ENCODE measurements at regions not wholly inside any gene's neighbourhood (a gene's known extent, or its start where the extent isn't known, plus 50 kb on each side); places are given as distances from the start of the nearest gene placed in this dataset.

DNA sequence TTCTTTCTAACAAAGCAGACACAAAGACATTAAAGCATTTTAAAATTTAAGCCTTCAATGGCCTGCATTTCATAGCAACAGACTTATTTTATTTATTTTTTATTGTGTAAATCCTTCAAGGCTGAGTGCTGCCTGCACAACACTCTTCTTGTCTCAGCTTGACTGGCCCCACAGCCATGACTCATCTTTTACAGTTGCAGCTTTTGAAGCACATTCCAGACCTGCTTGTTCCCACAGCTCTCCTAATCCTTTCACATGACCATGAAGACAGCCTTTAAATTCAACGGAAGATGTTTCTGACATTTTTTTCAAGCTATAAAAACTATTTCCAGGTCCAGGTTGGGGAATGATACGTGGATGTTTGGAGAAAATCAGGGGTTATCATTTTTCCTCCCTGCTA, 276.9 kb upstream of the TACR3 start:
- TF ChIP-seq POLR2AphosphoS5 (IDR thresholded peaks at IDR 0.05) (no peak), POLR2A (IDR thresholded peaks at IDR 0.05) (no peak)
- TF ChIP-seq, protein P1, sequence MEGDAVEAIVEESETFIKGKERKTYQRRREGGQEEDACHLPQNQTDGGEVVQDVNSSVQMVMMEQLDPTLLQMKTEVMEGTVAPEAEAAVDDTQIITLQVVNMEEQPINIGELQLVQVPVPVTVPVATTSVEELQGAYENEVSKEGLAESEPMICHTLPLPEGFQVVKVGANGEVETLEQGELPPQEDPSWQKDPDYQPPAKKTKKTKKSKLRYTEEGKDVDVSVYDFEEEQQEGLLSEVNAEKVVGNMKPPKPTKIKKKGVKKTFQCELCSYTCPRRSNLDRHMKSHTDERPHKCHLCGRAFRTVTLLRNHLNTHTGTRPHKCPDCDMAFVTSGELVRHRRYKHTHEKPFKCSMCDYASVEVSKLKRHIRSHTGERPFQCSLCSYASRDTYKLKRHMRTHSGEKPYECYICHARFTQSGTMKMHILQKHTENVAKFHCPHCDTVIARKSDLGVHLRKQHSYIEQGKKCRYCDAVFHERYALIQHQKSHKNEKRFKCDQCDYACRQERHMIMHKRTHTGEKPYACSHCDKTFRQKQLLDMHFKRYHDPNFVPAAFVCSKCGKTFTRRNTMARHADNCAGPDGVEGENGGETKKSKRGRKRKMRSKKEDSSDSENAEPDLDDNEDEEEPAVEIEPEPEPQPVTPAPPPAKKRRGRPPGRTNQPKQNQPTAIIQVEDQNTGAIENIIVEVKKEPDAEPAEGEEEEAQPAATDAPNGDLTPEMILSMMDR (IDR thresholded peaks at IDR 0.05 in 8 of 11, conservative IDR thresholded peaks at IDR 0.05 in 3 of 11) = no peak
- no peak overlapping the region for H3K4me3 ChIP-seq
- intact Hi-C loops (cut with DNase I; ENCODE audit: low total_unique reads) = no loop called here
- DNase-seq = no peak
- peaks cover under 1 to 32% (median 21%) of the 10 kb centered on the region in 8 donors for H3K9me3 ChIP-seq
- H3K4me1 ChIP-seq = no peaks in the 10 kb centered on the region
- 34 to 45% (median 37%) methylated on average over 2 of the region's 2 CpGs for WGBS, 5 donors
- no peaks in the 10 kb centered on the region for H3K36me3 ChIP-seq
- H3K27me3 ChIP-seq (replicated peaks in 1 of 7) = no peaks in the 10 kb centered on the region
- no peak overlapping the region for H3K27ac ChIP-seq

DNA sequence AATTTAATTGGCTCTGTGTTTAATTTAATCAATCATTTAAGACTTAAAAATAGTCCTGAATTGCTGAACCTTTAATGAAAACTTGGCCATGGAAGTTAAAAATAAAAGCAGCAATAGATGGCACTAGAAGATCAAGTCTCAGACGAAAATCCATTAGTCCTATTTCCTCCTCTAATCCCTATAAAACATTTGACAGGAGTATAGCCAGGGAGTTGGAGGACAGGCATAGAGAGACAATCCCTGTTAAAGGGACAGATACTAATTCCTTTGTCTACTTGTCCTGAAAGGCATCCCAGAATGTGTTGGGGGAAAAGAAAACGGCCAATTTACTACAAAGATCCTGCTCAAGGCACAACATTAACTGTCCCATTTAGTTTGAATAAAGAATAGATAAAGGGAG, 276.3 kb upstream of the TACR3 start:
- intact Hi-C loops (cut with DNase I; ENCODE audit: low total_unique reads) = no loop called here
- Histone ChIP-seq H3K27ac (no peak overlapping the region), H3K9me3 (peaks cover 5 to 32% (median 21%) of the 10 kb centered on the region in 8 donors), H3K4me3 (no peak overlapping the region), H3K4me1 (no peaks in the 10 kb centered on the region), H3K27me3 (replicated peaks in 1 of 7) (no peaks in the 10 kb centered on the region), H3K36me3 (no peaks in the 10 kb centered on the region)
- 30 to 48% (median 39%) methylated on average over 2 of the region's 2 CpGs for WGBS, 5 donors
- no peak for TF ChIP-seq POLR2A (IDR thresholded peaks at IDR 0.05)
- TF ChIP-seq POLR2AphosphoS5 (IDR thresholded peaks at IDR 0.05) = no peak
- TF ChIP-seq, protein P1 (IDR thresholded peaks at IDR 0.05 in 8 of 11, conservative IDR thresholded peaks at IDR 0.05 in 3 of 11) = no peak
- no peak for DNase-seq

DNA sequence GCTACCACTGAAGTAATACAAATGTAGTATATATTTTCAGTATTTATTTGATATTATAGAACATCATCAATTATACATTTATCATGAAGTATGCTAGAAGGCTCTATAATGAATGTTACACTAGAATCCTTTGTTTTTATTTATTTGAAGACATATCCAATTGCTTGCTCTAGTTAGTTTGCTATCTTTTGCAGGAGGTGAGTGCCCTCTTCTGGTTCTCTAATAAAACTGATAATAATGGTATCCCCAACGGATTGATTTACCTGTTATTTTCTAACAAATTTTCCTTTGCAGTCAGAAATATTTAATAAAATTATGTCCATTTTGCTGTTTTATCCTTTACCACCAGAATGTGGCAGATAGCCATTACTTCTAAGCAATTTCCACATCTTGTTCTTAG, 274.3 kb upstream of the TACR3 start:
- 8 to 33% (median 17%) methylated on average over 1 of the region's 1 CpG for WGBS, 5 donors
- TF ChIP-seq POLR2A (IDR thresholded peaks at IDR 0.05) (no peak), POLR2AphosphoS5 (IDR thresholded peaks at IDR 0.05) (no peak)
- TF ChIP-seq, protein P1 (IDR thresholded peaks at IDR 0.05 in 8 of 11, conservative IDR thresholded peaks at IDR 0.05 in 3 of 11) = no peak
- Histone ChIP-seq H3K36me3 (no peaks in the 10 kb centered on the region), H3K27me3 (replicated peaks in 1 of 7) (no peaks in the 10 kb centered on the region), H3K4me1 (no peaks in the 10 kb centered on the region), H3K9me3 (peaks cover 5 to 33% (median 24%) of the 10 kb centered on the region in 8 donors), H3K4me3 (no peak overlapping the region), H3K27ac (no peak overlapping the region)
- no peak for DNase-seq
- intact Hi-C loops (cut with DNase I; ENCODE audit: low total_unique reads) = no loop called here

DNA sequence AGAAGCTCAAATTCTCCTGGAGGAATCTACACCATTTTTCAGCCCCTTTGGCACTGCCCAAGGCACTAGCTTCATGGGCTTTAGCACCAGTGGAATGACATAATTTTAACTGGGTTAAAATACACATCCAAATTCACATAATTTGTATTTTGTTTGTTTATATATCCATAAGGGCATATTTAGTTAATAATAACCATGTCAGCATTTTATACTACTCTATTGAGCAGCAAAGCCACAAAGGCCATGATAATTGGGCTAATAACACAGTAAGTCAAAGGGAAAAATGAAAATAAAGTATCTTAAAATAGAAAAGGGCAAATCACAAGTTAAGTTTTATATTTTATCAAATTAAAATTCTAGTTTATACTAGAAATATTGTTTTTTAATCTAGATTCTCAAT, 262.7 kb upstream of the TACR3 start:
- no peak overlapping the region for H3K27ac ChIP-seq
- no peaks in the 10 kb centered on the region for H3K36me3 ChIP-seq
- no peaks in the 10 kb centered on the region for H3K4me1 ChIP-seq

More for the DNA sequence above, 262.7 kb upstream of the TACR3 start:
- no peak for DNase-seq
- intact Hi-C loops (cut with DNase I; ENCODE audit: low total_unique reads) = no loop called here
- no peak overlapping the region for H3K4me3 ChIP-seq
- H3K27me3 ChIP-seq (replicated peaks in 1 of 7) = no peaks in the 10 kb centered on the region
- peaks cover 0 to 11% (median 0%) of the 10 kb centered on the region in 8 donors for H3K9me3 ChIP-seq
- TF ChIP-seq, protein P1 (IDR thresholded peaks at IDR 0.05 in 8 of 11, conservative IDR thresholded peaks at IDR 0.05 in 3 of 11) = no peak
- TF ChIP-seq POLR2AphosphoS5 (IDR thresholded peaks at IDR 0.05) (no peak), POLR2A (IDR thresholded peaks at IDR 0.05) (no peak)
